ENCODE measurements at regions not wholly inside any gene's neighbourhood (a gene's known extent, or its start where the extent isn't known, plus 50 kb on each side); places are given as distances from the start of the nearest gene placed in this dataset.

DNA sequence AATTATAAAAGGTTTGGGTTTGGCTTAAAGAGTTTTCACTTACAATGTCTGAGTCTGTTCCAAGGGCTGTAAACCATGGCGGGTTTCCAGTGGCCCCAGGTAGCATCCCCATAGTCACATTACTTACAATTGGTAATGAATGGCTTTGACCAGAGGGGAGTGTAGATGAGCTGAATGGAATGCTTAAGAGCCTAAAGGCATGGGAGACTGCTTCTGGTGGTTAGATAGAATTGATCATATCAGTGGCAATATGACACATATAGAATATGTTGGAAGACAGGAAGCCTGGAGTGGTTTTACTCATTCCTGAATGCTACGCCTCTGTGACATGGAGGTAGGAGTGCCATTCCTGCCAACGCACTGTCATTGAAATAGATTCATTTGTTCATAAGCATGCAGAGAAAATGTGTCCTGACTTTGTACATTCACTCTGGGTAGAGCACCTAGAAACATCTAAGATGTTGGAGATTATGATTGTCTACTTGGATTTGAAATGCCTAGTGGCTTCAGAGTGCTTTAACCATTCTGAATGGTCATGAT lies 183.3 kb downstream of the BLID start:
- peaks cover 0 to 2% (median 0%) of the 10 kb centered on the region in 4 donors for H3K4me1 Mint-ChIP-seq
- H3K27me3 ChIP-seq (ENCODE audit: insufficient read depth, low read length), result no peaks in the 10 kb centered on the region

DNA sequence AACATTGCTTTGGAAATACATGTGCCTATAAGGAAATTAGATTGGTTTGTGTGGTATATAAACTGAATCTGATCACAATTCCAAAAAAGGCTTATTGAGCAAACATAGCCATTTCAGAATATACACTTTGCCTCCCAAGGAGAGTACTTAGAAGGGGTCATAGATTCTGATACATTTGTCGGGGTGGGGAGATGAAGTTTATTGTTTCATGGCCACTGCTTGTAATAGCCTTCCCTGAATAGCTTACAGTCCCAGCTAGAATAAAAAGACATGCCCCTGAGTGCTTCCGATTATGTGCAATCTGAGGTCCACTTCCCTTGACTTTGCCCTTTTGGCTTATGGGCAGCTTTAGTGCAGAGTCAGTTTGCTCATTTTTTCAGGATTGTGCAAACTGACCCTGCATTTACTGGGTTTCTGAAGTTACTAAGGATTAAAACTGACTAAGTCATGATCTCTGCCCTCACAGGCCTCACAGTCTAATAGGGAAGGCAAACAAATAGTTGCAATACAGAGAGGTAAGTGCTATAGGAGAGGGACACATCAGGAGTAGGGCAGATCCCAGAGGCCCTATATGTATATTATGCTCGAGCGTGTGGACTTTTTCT lies 184.2 kb downstream of the BLID start:
- H3K36me3 ChIP-seq (ENCODE audit: insufficient read depth, low read length), result no peaks in the 10 kb centered on the region
- intact Hi-C loops (cut with micrococcal nuclease), result no loop called here
- CTCF ChIA-PET (ENCODE audit: partially characterized antibody), result no interaction called here
- peaks cover 0 to 2% (median 0%) of the 10 kb centered on the region in 4 donors for H3K4me1 Mint-ChIP-seq
- H3K4me3 Mint-ChIP-seq, result no peak overlapping the region
- no peak for DNase-seq
- no peaks in the 10 kb centered on the region for H3K4me1 ChIP-seq (ENCODE audit: insufficient read depth, low read length)
- H3K27ac Mint-ChIP-seq, result no peak overlapping the region
- POLR2A ChIA-PET (ENCODE audit: partially characterized antibody), result no interaction called here
- H3K27me3 ChIP-seq (ENCODE audit: insufficient read depth, low read length), result no peaks in the 10 kb centered on the region
- no peaks in the 10 kb centered on the region for H3K9me3 ChIP-seq (ENCODE audit: control insufficient read depth in 1 of 2, low read length in 2 of 2)
- H3K27ac ChIP-seq (ENCODE audit: low read depth, low read length), result no peak overlapping the region
- peaks cover 8 to 19% of the 10 kb centered on the region in 2 donors for H3K27me3 Mint-ChIP-seq
- H3K4me3 ChIP-seq (ENCODE audit: low read length in 2 of 2), result no peak overlapping the region
- H3K36me3 Mint-ChIP-seq, result no peaks in the 10 kb centered on the region
- H3K9me3 Mint-ChIP-seq, result peaks cover 0 to 2% (median 0%) of the 10 kb centered on the region in 8 donors

More for the DNA sequence above, 183.3 kb downstream of the BLID start:
- peaks cover 0 to 2% (median 0%) of the 10 kb centered on the region in 8 donors for H3K9me3 Mint-ChIP-seq
- Histone ChIP-seq H3K4me3 (ENCODE audit: low read length in 2 of 2) (no peak overlapping the region), H3K9me3 (ENCODE audit: control insufficient read depth in 1 of 2, low read length in 2 of 2) (no peaks in the 10 kb centered on the region), H3K27ac (ENCODE audit: low read depth, low read length) (no peak overlapping the region), H3K4me1 (ENCODE audit: insufficient read depth, low read length) (no peaks in the 10 kb centered on the region), H3K36me3 (ENCODE audit: insufficient read depth, low read length) (no peaks in the 10 kb centered on the region)
- DNase-seq, result no peak
- CTCF ChIA-PET (ENCODE audit: partially characterized antibody), result no interaction called here
- POLR2A ChIA-PET (ENCODE audit: partially characterized antibody), result no interaction called here
- no peak overlapping the region for H3K27ac Mint-ChIP-seq
- H3K36me3 Mint-ChIP-seq, result no peaks in the 10 kb centered on the region
- peaks cover 5 to 13% of the 10 kb centered on the region in 2 donors for H3K27me3 Mint-ChIP-seq
- intact Hi-C loops (cut with micrococcal nuclease), result no loop called here
- H3K4me3 Mint-ChIP-seq, result no peak overlapping the region

DNA sequence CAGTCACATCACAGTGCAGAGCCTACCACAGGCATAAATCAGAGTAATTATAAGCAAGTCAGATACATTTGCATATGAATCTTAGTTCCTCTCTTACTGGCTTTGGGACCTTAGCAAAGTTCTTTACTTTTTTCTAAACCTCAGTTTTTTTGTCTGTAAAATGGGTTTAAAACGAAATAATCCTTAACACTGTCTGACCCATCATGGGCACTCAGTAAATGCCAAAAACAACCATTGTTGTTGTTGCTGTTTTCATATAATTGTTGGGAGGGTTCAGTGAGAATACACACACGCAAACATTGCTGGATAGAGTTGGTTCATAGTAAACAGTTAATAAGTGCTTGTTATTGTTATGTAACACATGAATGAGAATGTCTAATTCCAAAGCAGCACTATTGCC lies 184.9 kb downstream of the BLID start:
- H3K27ac Mint-ChIP-seq, result no peak overlapping the region
- no peaks in the 10 kb centered on the region for H3K36me3 ChIP-seq (ENCODE audit: insufficient read depth, low read length)
- intact Hi-C loops (cut with micrococcal nuclease), result no loop called here
- H3K9me3 ChIP-seq (ENCODE audit: control insufficient read depth in 1 of 2, low read length in 2 of 2), result no peaks in the 10 kb centered on the region
- peaks cover 12 to 22% of the 10 kb centered on the region in 2 donors for H3K27me3 Mint-ChIP-seq
- H3K4me3 ChIP-seq (ENCODE audit: low read length in 2 of 2), result no peak overlapping the region
- peaks cover 0 to 2% (median 0%) of the 10 kb centered on the region in 4 donors for H3K4me1 Mint-ChIP-seq
- CTCF ChIA-PET (ENCODE audit: partially characterized antibody), result no interaction called here
- no peak overlapping the region for H3K4me3 Mint-ChIP-seq
- H3K4me1 ChIP-seq (ENCODE audit: insufficient read depth, low read length), result no peaks in the 10 kb centered on the region
- H3K27ac ChIP-seq (ENCODE audit: low read depth, low read length), result no peak overlapping the region
- H3K9me3 Mint-ChIP-seq, result peaks cover 0 to 2% (median 0%) of the 10 kb centered on the region in 8 donors
- DNase-seq, result no peak
- no peaks in the 10 kb centered on the region for H3K27me3 ChIP-seq (ENCODE audit: insufficient read depth, low read length)
- H3K36me3 Mint-ChIP-seq, result no peaks in the 10 kb centered on the region
- POLR2A ChIA-PET (ENCODE audit: partially characterized antibody), result no interaction called here

DNA sequence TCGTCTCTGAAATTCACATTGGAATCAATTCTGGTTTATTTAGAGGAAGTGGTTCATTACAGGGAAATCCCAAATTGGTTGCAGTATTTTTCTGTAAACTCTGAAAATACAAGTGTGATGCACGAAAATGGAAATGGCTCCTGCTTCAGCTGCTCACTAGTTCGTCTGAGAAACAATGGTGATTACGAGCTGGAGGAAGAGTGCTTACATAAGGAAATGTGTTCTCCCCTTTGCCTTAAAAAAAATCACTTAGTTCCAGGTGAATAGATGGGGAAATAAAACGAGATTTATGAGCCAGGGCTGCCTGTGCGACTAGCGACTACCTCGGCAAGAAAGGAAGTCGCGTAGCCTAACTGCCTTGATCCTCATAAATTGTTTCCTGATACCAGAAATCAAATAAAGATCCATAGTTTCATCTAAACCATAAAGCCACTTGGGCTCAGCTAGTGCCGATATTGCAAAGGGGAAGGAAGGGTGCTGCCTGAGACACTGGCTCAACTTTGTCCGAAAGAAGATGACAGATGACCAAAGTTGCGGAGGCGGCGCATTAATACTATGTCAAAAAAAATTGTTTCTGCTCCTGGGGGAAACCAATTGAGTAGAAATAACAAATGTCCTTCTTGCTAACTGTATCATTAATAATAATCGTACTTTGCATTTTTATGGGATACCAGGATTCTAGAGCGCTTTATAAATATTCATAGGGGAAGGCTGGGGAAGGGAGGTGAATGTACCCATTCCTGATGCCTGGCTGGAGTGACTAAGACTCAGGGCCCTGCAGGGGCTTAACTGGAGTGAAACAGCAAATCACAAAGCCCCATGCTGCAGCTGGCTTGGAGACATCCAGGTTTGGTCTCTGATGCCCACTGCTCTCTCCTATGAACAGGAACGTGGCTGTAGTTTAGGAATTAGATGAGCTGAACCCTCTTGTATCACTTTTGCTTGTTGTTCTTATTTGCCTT lies 185.7 kb downstream of the BLID start:
- Histone ChIP-seq H3K4me1 (ENCODE audit: insufficient read depth, low read length) (no peaks in the 10 kb centered on the region), H3K27ac (ENCODE audit: low read depth, low read length) (no peak overlapping the region), H3K27me3 (ENCODE audit: insufficient read depth, low read length) (no peaks in the 10 kb centered on the region), H3K9me3 (ENCODE audit: control insufficient read depth in 1 of 2, low read length in 2 of 2) (no peaks in the 10 kb centered on the region), H3K36me3 (ENCODE audit: insufficient read depth, low read length) (no peaks in the 10 kb centered on the region), H3K4me3 (ENCODE audit: low read length in 2 of 2) (no peak overlapping the region)
- H3K4me3 Mint-ChIP-seq, result no peak overlapping the region
- POLR2A ChIA-PET (ENCODE audit: partially characterized antibody), result no interaction called here
- intact Hi-C loops (cut with micrococcal nuclease), result no loop called here
- H3K27ac Mint-ChIP-seq, result no peak overlapping the region
- peaks cover 0 to 2% (median 0%) of the 10 kb centered on the region in 4 donors for H3K4me1 Mint-ChIP-seq
- CTCF ChIA-PET (ENCODE audit: partially characterized antibody), result no interaction called here
- no peak for DNase-seq
- H3K9me3 Mint-ChIP-seq, result peaks cover 0 to 2% (median 0%) of the 10 kb centered on the region in 8 donors
- peaks cover 12 to 22% of the 10 kb centered on the region in 2 donors for H3K27me3 Mint-ChIP-seq
- no peaks in the 10 kb centered on the region for H3K36me3 Mint-ChIP-seq

GRCh38 chr11:121929581-121929980 lies 186.4 kb downstream of the BLID start:
- H3K4me3 ChIP-seq (ENCODE audit: low read length in 2 of 2), result no peak overlapping the region
- H3K27ac ChIP-seq (ENCODE audit: low read depth, low read length), result no peak overlapping the region
- no peaks in the 10 kb centered on the region for H3K27me3 ChIP-seq (ENCODE audit: insufficient read depth, low read length)
- Mint-ChIP-seq H3K36me3 (no peaks in the 10 kb centered on the region), H3K9me3 (peaks cover 0 to 2% (median 0%) of the 10 kb centered on the region in 8 donors), H3K27me3 (peaks cover 14 to 22% of the 10 kb centered on the region in 2 donors), H3K27ac (no peak overlapping the region), H3K4me1 (peaks cover 0 to 2% (median 0%) of the 10 kb centered on the region in 4 donors), H3K4me3 (no peak overlapping the region)
- POLR2A ChIA-PET (ENCODE audit: partially characterized antibody), result no interaction called here
- intact Hi-C loops (cut with micrococcal nuclease), result no loop called here
- DNase-seq, result no peak
- H3K9me3 ChIP-seq (ENCODE audit: control insufficient read depth in 1 of 2, low read length in 2 of 2), result no peaks in the 10 kb centered on the region
- no peaks in the 10 kb centered on the region for H3K4me1 ChIP-seq (ENCODE audit: insufficient read depth, low read length)
- CTCF ChIA-PET (ENCODE audit: partially characterized antibody), result no interaction called here
- no peaks in the 10 kb centered on the region for H3K36me3 ChIP-seq (ENCODE audit: insufficient read depth, low read length)

DNA sequence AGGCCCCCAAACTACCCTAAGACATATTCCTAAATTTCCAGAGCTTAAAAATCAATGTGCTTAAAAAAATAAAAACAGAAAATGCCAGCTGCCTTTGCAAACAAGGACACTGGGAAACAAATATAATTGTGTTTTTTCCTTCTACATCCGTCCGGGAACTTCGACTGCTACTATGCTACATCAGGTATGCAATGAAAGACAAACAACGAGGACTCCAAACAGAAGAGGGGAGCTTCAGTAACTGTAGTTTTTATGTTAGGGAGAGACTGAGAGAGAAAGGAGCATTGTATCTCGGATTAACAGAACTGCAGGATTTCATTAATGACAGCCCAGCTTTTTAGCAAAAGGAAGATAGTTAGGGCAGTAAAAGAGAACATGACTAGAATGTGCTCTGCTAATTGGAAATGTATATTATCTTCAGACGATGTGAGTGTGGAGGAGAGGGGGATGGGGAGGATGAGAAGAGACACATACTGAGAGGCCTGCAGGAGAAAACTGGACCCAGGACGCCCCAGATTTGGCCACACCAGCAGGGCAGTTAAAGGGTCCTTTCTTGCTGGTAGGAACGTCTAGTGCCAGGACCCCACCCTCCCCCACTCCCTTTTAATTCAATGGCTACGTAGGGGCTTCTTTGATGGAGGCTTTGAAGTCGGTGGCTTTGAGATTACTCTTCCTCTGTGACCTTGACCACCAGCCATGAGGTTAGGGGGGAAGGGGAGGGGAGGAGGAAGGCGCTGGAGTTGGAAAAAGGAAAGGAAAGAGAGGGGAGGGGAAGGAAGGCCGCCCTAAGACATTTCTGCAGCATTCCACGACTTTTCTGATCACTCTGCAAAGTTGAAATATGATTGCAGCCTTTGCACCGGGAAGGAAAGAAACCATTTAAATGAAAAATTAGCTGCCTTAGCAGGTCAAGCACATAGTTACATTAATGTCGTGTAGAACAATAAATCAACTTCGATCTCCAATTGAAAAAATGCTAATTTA lies 187.1 kb downstream of the BLID start:
- no peaks in the 10 kb centered on the region for H3K27me3 ChIP-seq (ENCODE audit: insufficient read depth, low read length)
- no peak for DNase-seq
- H3K4me1 ChIP-seq (ENCODE audit: insufficient read depth, low read length), result no peaks in the 10 kb centered on the region
- Mint-ChIP-seq H3K27me3 (peaks cover 14 to 22% of the 10 kb centered on the region in 2 donors), H3K36me3 (no peaks in the 10 kb centered on the region), H3K4me3 (no peak overlapping the region), H3K9me3 (peaks cover 0 to 2% (median 0%) of the 10 kb centered on the region in 8 donors), H3K4me1 (peaks cover 0 to 2% (median 0%) of the 10 kb centered on the region in 4 donors), H3K27ac (no peak overlapping the region)
- CTCF ChIA-PET (ENCODE audit: partially characterized antibody), result no interaction called here
- no peak overlapping the region for H3K4me3 ChIP-seq (ENCODE audit: low read length in 2 of 2)
- H3K36me3 ChIP-seq (ENCODE audit: insufficient read depth, low read length), result no peaks in the 10 kb centered on the region
- POLR2A ChIA-PET (ENCODE audit: partially characterized antibody), result no interaction called here
- intact Hi-C loops (cut with micrococcal nuclease), result no loop called here
- no peak overlapping the region for H3K27ac ChIP-seq (ENCODE audit: low read depth, low read length)
- no peaks in the 10 kb centered on the region for H3K9me3 ChIP-seq (ENCODE audit: control insufficient read depth in 1 of 2, low read length in 2 of 2)
